Endodermal cell (in vitro differentiated cells): ENCODE measurements at regions not wholly inside any gene's neighbourhood (a gene's known extent, or its start where the extent isn't known, plus 50 kb on each side); places are given as distances from the start of the nearest gene placed in this dataset.
"Not testable (repeated sequence)": the region's sequence is repeated elsewhere in the genome, so short reads cannot be mapped to it uniquely, and the experiment has no call there.

Source experiments
- DNase-seq: peaks from one replicate; pipeline ENCODE4 v3.0.0-alpha.2; 2017
- H3K27ac ChIP-seq: 2 replicates; pipeline ENCODE4 v1.5.1; 2013; ENCODE audit warnings: mild to moderate bottlenecking, low read depth, low read length, moderate library complexity
- H3K27me3 ChIP-seq: 2 replicates; pipeline ENCODE4 v1.6.1; 2013; ENCODE audit warnings: mild to moderate bottlenecking, low read length, moderate library complexity; ENCODE audit not compliant: insufficient read depth, control insufficient read depth, poor library complexity, severe bottlenecking
- H3K36me3 ChIP-seq: 2 replicates; pipeline ENCODE4 v1.7.0; 2013; ENCODE audit warnings: mild to moderate bottlenecking, low read length, moderate library complexity; ENCODE audit not compliant: control insufficient read depth, insufficient read depth
- H3K4me1 ChIP-seq: one replicate; pipeline ENCODE4 v1.7.0; 2013; ENCODE audit warnings: low read length; ENCODE audit not compliant: control insufficient read depth, insufficient read depth
- H3K4me3 ChIP-seq: 2 replicates; pipeline ENCODE4 v1.5.1; 2013; ENCODE audit warnings: mild to moderate bottlenecking, low read length, moderate library complexity
- H3K9ac ChIP-seq: 2 replicates; pipeline ENCODE4 v1.6.1; 2013; ENCODE audit warnings: mild to moderate bottlenecking, low read length, moderate library complexity; ENCODE audit not compliant: poor library complexity, severe bottlenecking; ENCODE audit errors: extremely low read depth
- H3K9me3 ChIP-seq: 2 replicates; pipeline ENCODE4 v1.6.1; 2013; ENCODE audit warnings: mild to moderate bottlenecking, low read length, moderate library complexity; ENCODE audit not compliant: control insufficient read depth
- H3K27ac Mint-ChIP-seq: 2 replicates; pipeline ENCODE4 v1.8.0; 2020; ENCODE audit warnings: mixed read lengths
- H3K27me3 Mint-ChIP-seq: 2 replicates; pipeline ENCODE4 v1.8.0; 2021; ENCODE audit warnings: mild to moderate bottlenecking, mixed read lengths; ENCODE audit not compliant: insufficient read depth
- H3K36me3 Mint-ChIP-seq: 2 replicates; pipeline ENCODE4 v1.8.0; 2020; ENCODE audit warnings: low read depth, mixed read lengths
- H3K4me1 Mint-ChIP-seq: 2 replicates; pipeline ENCODE4 v1.8.0; 2020; ENCODE audit warnings: mixed read lengths
- H3K4me3 Mint-ChIP-seq: 2 replicates; pipeline ENCODE4 v1.8.0; 2020; ENCODE audit warnings: mild to moderate bottlenecking, moderate library complexity, mixed read lengths
- H3K9me3 Mint-ChIP-seq: 2 replicates; pipeline ENCODE4 v1.8.0; 2020; ENCODE audit warnings: mild to moderate bottlenecking, mixed read lengths
- WGBS, 2 experiments: methylation state at CpG; one replicate each; pipeline versions ENCODE4 v1.1.5 to v1.1.7; 2013; ENCODE audit warnings: missing lambda C conversion rate in 2 of 2, mixed read lengths in 1 of 2; ENCODE audit not compliant: insufficient coverage in 1 of 2, insufficient read length in 1 of 2; 5-methylcytosine and 5-hydroxymethylcytosine counted together

GRCh38 chr5:20765074-20765473 is 777.1 kb upstream of the CDH18 start:
- not testable (repeated sequence) for H3K27ac Mint-ChIP-seq, H3K9me3 Mint-ChIP-seq, H3K4me1 Mint-ChIP-seq, H3K36me3 ChIP-seq, H3K27me3 Mint-ChIP-seq, H3K27me3 ChIP-seq, H3K27ac ChIP-seq, H3K4me1 ChIP-seq, H3K36me3 Mint-ChIP-seq, H3K9ac ChIP-seq, H3K9me3 ChIP-seq, DNase-seq, H3K4me3 ChIP-seq, H3K4me3 Mint-ChIP-seq
- no CpG with 5 or more reads among the region's 2 CpGs for WGBS, 2 experiments

DNA sequence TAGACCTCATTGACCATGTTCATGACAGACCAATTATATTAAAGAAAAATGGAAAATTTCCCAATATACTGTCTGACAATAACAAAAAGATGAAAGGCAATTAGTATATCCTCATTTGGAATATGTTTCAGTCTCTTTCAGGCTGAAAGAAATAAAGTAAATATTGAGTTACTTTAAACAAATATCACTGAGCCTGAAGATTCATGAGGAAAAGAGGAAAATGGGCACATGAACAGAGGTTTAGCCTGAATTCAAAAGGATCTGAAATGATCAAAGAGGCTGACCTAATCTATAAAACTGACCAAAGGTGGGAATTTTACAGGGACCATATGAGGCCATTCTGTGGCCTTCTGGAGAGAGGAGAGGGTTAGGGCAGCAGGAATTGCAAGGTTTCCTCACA is 771.5 kb upstream of the CDH18 start:
- H3K27me3 ChIP-seq, H3K27me3 Mint-ChIP-seq, H3K36me3 Mint-ChIP-seq, H3K4me1 Mint-ChIP-seq, H3K27ac ChIP-seq, H3K4me1 ChIP-seq, H3K36me3 ChIP-seq, H3K9me3 ChIP-seq, H3K4me3 Mint-ChIP-seq, H3K9me3 Mint-ChIP-seq, H3K9ac ChIP-seq, H3K4me3 ChIP-seq, DNase-seq, H3K27ac Mint-ChIP-seq: not testable (repeated sequence)

DNA sequence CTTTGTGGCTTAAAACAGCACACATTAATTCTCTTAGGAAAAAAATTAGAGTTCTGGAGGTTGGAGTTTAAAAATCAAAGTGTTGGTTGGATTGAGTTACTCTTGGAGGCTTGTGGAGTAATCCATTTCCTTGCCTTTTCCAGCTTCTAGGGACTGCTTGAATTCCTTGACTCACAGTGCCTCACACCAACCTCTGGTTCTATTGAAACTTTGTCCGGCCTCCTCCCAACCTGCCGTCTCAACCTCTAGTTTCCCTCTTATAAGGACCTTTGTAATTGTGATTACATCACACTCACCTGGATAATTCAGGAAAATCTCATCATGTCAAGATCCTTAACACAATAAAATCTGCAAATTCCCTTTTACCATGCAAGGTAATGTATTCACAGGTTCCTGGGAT is 764.2 kb upstream of the CDH18 start:
- not testable (repeated sequence) for H3K9me3 Mint-ChIP-seq, H3K4me1 Mint-ChIP-seq, H3K36me3 Mint-ChIP-seq, H3K9ac ChIP-seq, H3K27me3 ChIP-seq, H3K27ac Mint-ChIP-seq, H3K4me3 ChIP-seq, H3K36me3 ChIP-seq, H3K9me3 ChIP-seq, H3K27ac ChIP-seq, DNase-seq, H3K4me1 ChIP-seq, H3K4me3 Mint-ChIP-seq, H3K27me3 Mint-ChIP-seq
- WGBS, 2 experiments = no CpG with 5 or more reads among the region's 2 CpGs

DNA sequence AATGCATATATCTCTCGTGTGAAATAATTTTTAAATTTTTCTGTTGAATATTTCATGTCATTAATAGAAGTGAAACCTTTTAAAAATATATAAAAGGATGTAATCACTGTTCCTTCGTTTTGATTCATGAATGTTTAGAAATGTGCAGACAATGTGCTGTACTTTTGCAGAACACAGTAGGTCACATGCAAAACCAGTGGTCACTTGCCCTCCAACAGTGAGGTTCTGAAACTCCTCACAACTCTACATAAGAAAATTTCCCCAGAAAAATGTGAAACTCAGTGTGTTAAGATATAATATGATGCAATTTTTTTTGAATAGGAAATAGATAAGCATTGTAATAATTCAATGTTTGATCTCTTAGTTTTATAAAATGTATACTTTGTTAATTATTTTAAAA is 747.7 kb upstream of the CDH18 start:
- H3K9me3 ChIP-seq, H3K9me3 Mint-ChIP-seq, H3K27me3 ChIP-seq, H3K36me3 Mint-ChIP-seq, H3K27ac ChIP-seq, H3K4me1 ChIP-seq, H3K4me1 Mint-ChIP-seq, H3K27me3 Mint-ChIP-seq, H3K4me3 ChIP-seq, H3K36me3 ChIP-seq, DNase-seq, H3K27ac Mint-ChIP-seq, H3K9ac ChIP-seq, H3K4me3 Mint-ChIP-seq: not testable (repeated sequence)
- no CpG with 5 or more reads among the region's 2 CpGs for WGBS, 2 experiments

GRCh38 chr5:20732223-20732622 is 744.2 kb upstream of the CDH18 start:
- H3K9me3 Mint-ChIP-seq, H3K36me3 ChIP-seq, H3K27me3 Mint-ChIP-seq, H3K4me3 ChIP-seq, H3K27me3 ChIP-seq, H3K9me3 ChIP-seq, H3K4me1 Mint-ChIP-seq, H3K9ac ChIP-seq, H3K4me3 Mint-ChIP-seq, H3K4me1 ChIP-seq, H3K27ac Mint-ChIP-seq, H3K27ac ChIP-seq, DNase-seq, H3K36me3 Mint-ChIP-seq: not testable (repeated sequence)
- 100% methylated on average over 1 of the region's 1 CpG; no CpG with 5 or more reads in 1 of the 2 experiments for WGBS, 2 experiments

DNA sequence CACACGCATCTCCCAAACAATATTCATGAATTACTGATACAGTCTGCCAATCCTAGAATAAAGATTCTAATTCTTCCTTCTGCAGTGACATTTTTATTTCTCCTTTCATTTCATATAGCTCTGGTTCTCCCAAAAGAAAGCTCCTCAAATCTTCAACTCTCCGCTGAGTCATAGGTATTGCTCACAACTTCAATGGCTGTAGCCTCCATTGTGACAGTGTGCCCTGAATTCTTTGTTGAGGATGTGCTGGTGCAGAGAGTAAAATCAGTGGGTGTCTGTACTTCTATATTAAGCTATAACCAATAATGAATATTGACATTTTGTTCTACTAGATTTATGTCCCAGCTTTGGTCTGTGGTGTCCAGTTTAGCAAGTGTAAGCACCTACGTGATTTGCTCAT is 733.3 kb upstream of the CDH18 start:
- 90% methylated on average over 2 of the region's 3 CpGs; no CpG with 5 or more reads in 1 of the 2 experiments for WGBS, 2 experiments
- not testable (repeated sequence) for H3K36me3 ChIP-seq, DNase-seq, H3K4me1 ChIP-seq, H3K27ac ChIP-seq, H3K4me3 ChIP-seq, H3K4me1 Mint-ChIP-seq, H3K9me3 ChIP-seq, H3K36me3 Mint-ChIP-seq, H3K27me3 ChIP-seq, H3K9me3 Mint-ChIP-seq, H3K9ac ChIP-seq, H3K27ac Mint-ChIP-seq, H3K27me3 Mint-ChIP-seq, H3K4me3 Mint-ChIP-seq

GRCh38 chr5:20711520-20712155 is 723.6 kb upstream of the CDH18 start:
- H3K27me3 ChIP-seq, H3K4me1 Mint-ChIP-seq, H3K27ac ChIP-seq, H3K36me3 Mint-ChIP-seq, H3K4me3 ChIP-seq, H3K9me3 ChIP-seq, H3K36me3 ChIP-seq, H3K27ac Mint-ChIP-seq, DNase-seq, H3K4me1 ChIP-seq, H3K4me3 Mint-ChIP-seq, H3K27me3 Mint-ChIP-seq, H3K9me3 Mint-ChIP-seq, H3K9ac ChIP-seq: not testable (repeated sequence)
- WGBS, 2 experiments = 97% methylated on average over 2 of the region's 4 CpGs; no CpG with 5 or more reads in 1 of the 2 experiments
